Testis (tissue), 2 donors: ENCODE measurements at regions not wholly inside any gene's neighbourhood (a gene's known extent, or its start where the extent isn't known, plus 50 kb on each side); places are given as distances from the start of the nearest gene placed in this dataset.

Experiments
- CTCF ChIP-seq, 3 experiments: fragments of 450-650 bp in 2 of 3; fragments of 200-600 bp in 1 of 3; sonication (generic) in 1 of 3; IDR thresholded peaks; one replicate each; pipeline ENCODE4 v1.5.1; 2016 to 2019; ENCODE audit warnings: antibody characterized with exemption in 3 of 3, mild to moderate bottlenecking in 2 of 3, moderate library complexity in 1 of 3
- POLR2A ChIP-seq: fragments of 450-650 bp; IDR thresholded peaks from one replicate; pipeline ENCODE4 v1.6.1; 2017; ENCODE audit warnings: antibody characterized with exemption, mild to moderate bottlenecking, moderate library complexity

GRCh38 chr1:60151311-60151710, 77.7 kb upstream of the C1orf87 start:
- no peak for TF ChIP-seq CTCF (IDR thresholded peaks at IDR 0.05)
- TF ChIP-seq POLR2A, result no peak
